HUES6 (cell line): ENCODE measurements at regions not wholly inside any gene's neighbourhood (a gene's known extent, or its start where the extent isn't known, plus 50 kb on each side); places are given as distances from the start of the nearest gene placed in this dataset.

Experiments used
- H3K27ac ChIP-seq: 2 replicates; pipeline ENCODE4 v1.7.0; 2013; ENCODE audit warnings: low read depth, mild to moderate bottlenecking, low read length, inconsistent platforms
- H3K27me3 ChIP-seq: 2 replicates; pipeline ENCODE4 v1.6.1; 2013; ENCODE audit warnings: low read length; ENCODE audit not compliant: control insufficient read depth, insufficient read depth
- H3K36me3 ChIP-seq: 2 replicates; pipeline ENCODE4 v1.6.1; 2013; ENCODE audit warnings: low read length; ENCODE audit not compliant: control insufficient read depth, insufficient read depth
- H3K4me1 ChIP-seq: 2 replicates; pipeline ENCODE4 v1.6.1; 2013; ENCODE audit warnings: low read length; ENCODE audit not compliant: control insufficient read depth, insufficient read depth
- H3K4me3 ChIP-seq: 2 replicates; pipeline ENCODE4 v1.5.1; 2013; ENCODE audit warnings: low read depth, low read length
- H3K9ac ChIP-seq: one replicate; pipeline ENCODE4 v1.6.1; 2013; ENCODE audit warnings: mild to moderate bottlenecking, low read length
- H3K9me3 ChIP-seq: 2 replicates; pipeline ENCODE4 v1.6.1; 2013; ENCODE audit warnings: low read depth, low read length; ENCODE audit not compliant: control insufficient read depth, insufficient read depth

- no peak overlapping the region for H3K4me3 ChIP-seq
- H3K27ac ChIP-seq, result no peak overlapping the region
- H3K4me1 ChIP-seq, result peaks cover 14% of the 10 kb centered on the region; the same call in 1 of the 2 replicates
- H3K27me3 ChIP-seq, result no peaks in the 10 kb centered on the region
- H3K36me3 ChIP-seq, result no peaks in the 10 kb centered on the region
- no peak overlapping the region for H3K9ac ChIP-seq
- no peaks in the 10 kb centered on the region for H3K9me3 ChIP-seq
These were observed 491.3 kb downstream of the MAFB start for GRCh38 chr20:40197691-40198090.

GRCh38 chr20:40196846-40197436 lies 492.1 kb downstream of the MAFB start:
- no peak overlapping the region for H3K4me3 ChIP-seq
- H3K27me3 ChIP-seq, result no peaks in the 10 kb centered on the region
- peaks cover 14% of the 10 kb centered on the region; the same call in 1 of the 2 replicates for H3K4me1 ChIP-seq
- no peaks in the 10 kb centered on the region for H3K36me3 ChIP-seq
- H3K9me3 ChIP-seq, result no peaks in the 10 kb centered on the region
- H3K27ac ChIP-seq, result no peak overlapping the region
- H3K9ac ChIP-seq, result no peak overlapping the region

- no peak overlapping the region for H3K9ac ChIP-seq
- no peaks in the 10 kb centered on the region for H3K9me3 ChIP-seq
- peaks cover 14% of the 10 kb centered on the region; the same call in 1 of the 2 replicates for H3K4me1 ChIP-seq
- no peak overlapping the region for H3K4me3 ChIP-seq
- no peak overlapping the region for H3K27ac ChIP-seq
- no peaks in the 10 kb centered on the region for H3K36me3 ChIP-seq
- no peaks in the 10 kb centered on the region for H3K27me3 ChIP-seq
These were observed 493.3 kb downstream of the MAFB start for GRCh38 chr20:40195742-40196141.

- Histone ChIP-seq H3K9ac (no peak overlapping the region), H3K27ac (no peak overlapping the region), H3K9me3 (no peaks in the 10 kb centered on the region), H3K4me3 (no peak overlapping the region), H3K27me3 (no peaks in the 10 kb centered on the region), H3K4me1 (peaks cover 7% of the 10 kb centered on the region; the same call in 1 of the 2 replicates), H3K36me3 (no peaks in the 10 kb centered on the region)
These were observed 496.5 kb downstream of the MAFB start for GRCh38 chr20:40192529-40192928.

GRCh38 chr20:40192081-40192480 lies 497.0 kb downstream of the MAFB start:
- Histone ChIP-seq H3K36me3 (no peaks in the 10 kb centered on the region), H3K9ac (no peak overlapping the region), H3K4me1 (peaks cover 3% of the 10 kb centered on the region; the same call in 1 of the 2 replicates), H3K27me3 (no peaks in the 10 kb centered on the region), H3K4me3 (no peak overlapping the region), H3K9me3 (no peaks in the 10 kb centered on the region), H3K27ac (no peak overlapping the region)

GRCh38 chr20:40191573-40191972 lies 497.5 kb downstream of the MAFB start:
- no peaks in the 10 kb centered on the region for H3K4me1 ChIP-seq
- no peaks in the 10 kb centered on the region for H3K36me3 ChIP-seq
- H3K4me3 ChIP-seq, result no peak overlapping the region
- H3K9ac ChIP-seq, result no peak overlapping the region
- H3K27ac ChIP-seq, result no peak overlapping the region
- H3K27me3 ChIP-seq, result no peaks in the 10 kb centered on the region
- H3K9me3 ChIP-seq, result no peaks in the 10 kb centered on the region

GRCh38 chr20:40189621-40190020 lies 499.4 kb downstream of the MAFB start:
- no peak overlapping the region for H3K27ac ChIP-seq
- H3K4me1 ChIP-seq, result no peaks in the 10 kb centered on the region
- H3K4me3 ChIP-seq, result no peak overlapping the region
- H3K36me3 ChIP-seq, result no peaks in the 10 kb centered on the region
- H3K27me3 ChIP-seq, result no peaks in the 10 kb centered on the region
- no peaks in the 10 kb centered on the region for H3K9me3 ChIP-seq
- no peak overlapping the region for H3K9ac ChIP-seq

- Histone ChIP-seq H3K4me3 (no peak overlapping the region), H3K36me3 (no peaks in the 10 kb centered on the region), H3K4me1 (0 out of 2 replicates have a peak, but pooled peaks cover 4% of the 10 kb centered on the region), H3K9ac (no peak overlapping the region), H3K9me3 (no peaks in the 10 kb centered on the region), H3K27me3 (no peaks in the 10 kb centered on the region), H3K27ac (no peak overlapping the region)
These were observed 500.7 kb downstream of the MAFB start for GRCh38 chr20:40188319-40188718.

GRCh38 chr20:40186826-40187225 lies 502.2 kb downstream of the MAFB start:
- H3K4me3 ChIP-seq, result no peak overlapping the region
- no peaks in the 10 kb centered on the region for H3K9me3 ChIP-seq
- 0 out of 2 replicates have a peak, but pooled peaks cover 6% of the 10 kb centered on the region for H3K4me1 ChIP-seq

GRCh38 chr20:40181676-40182075 lies 507.4 kb downstream of the MAFB start:
- Histone ChIP-seq H3K9ac (no peak overlapping the region), H3K4me3 (no peak overlapping the region), H3K27me3 (no peaks in the 10 kb centered on the region), H3K9me3 (no peaks in the 10 kb centered on the region), H3K27ac (no peak overlapping the region), H3K4me1 (0 out of 2 replicates have a peak, but pooled peaks cover 6% of the 10 kb centered on the region), H3K36me3 (no peaks in the 10 kb centered on the region)

More at GRCh38 chr20:40186826-40187225, 502.2 kb downstream of the MAFB start:
- Histone ChIP-seq H3K36me3 (no peaks in the 10 kb centered on the region), H3K27ac (no peak overlapping the region), H3K27me3 (no peaks in the 10 kb centered on the region), H3K9ac (no peak overlapping the region)

- Histone ChIP-seq H3K27ac (no peak overlapping the region), H3K27me3 (no peaks in the 10 kb centered on the region), H3K4me1 (peaks cover 16% of the 10 kb centered on the region), H3K4me3 (no peak overlapping the region), H3K9me3 (no peaks in the 10 kb centered on the region), H3K9ac (no peak overlapping the region), H3K36me3 (no peaks in the 10 kb centered on the region)
These were observed 512.8 kb downstream of the MAFB start for GRCh38 chr20:40176098-40176841.
